Nephron (organoid): ENCODE measurements at regions not wholly inside any gene's neighbourhood (a gene's known extent, or its start where the extent isn't known, plus 50 kb on each side); places are given as distances from the start of the nearest gene placed in this dataset.
"Not testable (repeated sequence)": the region's sequence is repeated elsewhere in the genome, so short reads cannot be mapped to it uniquely, and the experiment has no call there.

Source experiments
- H3K27ac Mint-ChIP-seq, 3 experiments: 2 replicates each; pipeline ENCODE4 v1.8.0; 2020; ENCODE audit warnings: mixed read lengths in 3 of 3, mild to moderate bottlenecking in 2 of 3, moderate library complexity in 1 of 3
- H3K27me3 Mint-ChIP-seq: 2 replicates; pipeline ENCODE4 v1.8.0; 2021; ENCODE audit warnings: low read depth, mild to moderate bottlenecking, moderate library complexity, mixed read lengths
- H3K36me3 Mint-ChIP-seq: 2 replicates; pipeline ENCODE4 v1.8.0; 2020; ENCODE audit warnings: low read depth, mixed read lengths
- H3K4me1 Mint-ChIP-seq: 2 replicates; pipeline ENCODE4 v1.8.0; 2020; ENCODE audit warnings: mixed read lengths
- H3K4me3 Mint-ChIP-seq, 3 experiments: 2 replicates each; pipeline ENCODE4 v1.8.0; 2020; ENCODE audit warnings: mild to moderate bottlenecking in 3 of 3, mixed read lengths in 3 of 3, moderate library complexity in 2 of 3
- H3K9me3 Mint-ChIP-seq: 2 replicates; pipeline ENCODE4 v1.8.0; 2020; ENCODE audit warnings: mixed read lengths
- CTCF ChIP-seq, 3 experiments: fragments of 200-600 bp; sonication (generic); IDR thresholded peaks; one replicate each; pipeline ENCODE4 v1.5.0; 2021; ENCODE audit warnings: antibody characterized with exemption in 3 of 3; ENCODE audit not compliant: unreplicated experiment in 3 of 3

- no peak for TF ChIP-seq CTCF (IDR thresholded peaks at IDR 0.05; ENCODE audit: unreplicated experiment in 3 of 3)
- H3K36me3 Mint-ChIP-seq: no peaks in the 10 kb centered on the region
- H3K27me3 Mint-ChIP-seq: peaks cover 3% of the 10 kb centered on the region
- no peaks in the 10 kb centered on the region for H3K4me1 Mint-ChIP-seq
- H3K27ac Mint-ChIP-seq: no peak overlapping the region
- H3K4me3 Mint-ChIP-seq: no peak overlapping the region
- peaks cover 5% of the 10 kb centered on the region for H3K9me3 Mint-ChIP-seq
Observed at GRCh38 chr3:30538791-30539190, 67.6 kb upstream of the TGFBR2 start.

GRCh38 chr3:30539206-30539605, 67.2 kb upstream of the TGFBR2 start:
- no peaks in the 10 kb centered on the region for H3K4me1 Mint-ChIP-seq
- no peak overlapping the region for H3K27ac Mint-ChIP-seq
- peaks cover 3% of the 10 kb centered on the region for H3K27me3 Mint-ChIP-seq
- H3K4me3 Mint-ChIP-seq: no peak overlapping the region
- H3K9me3 Mint-ChIP-seq: peaks cover 5% of the 10 kb centered on the region
- TF ChIP-seq CTCF (IDR thresholded peaks at IDR 0.05; ENCODE audit: unreplicated experiment in 3 of 3): no peak
- no peaks in the 10 kb centered on the region for H3K36me3 Mint-ChIP-seq

- TF ChIP-seq CTCF (IDR thresholded peaks at IDR 0.05; ENCODE audit: unreplicated experiment in 3 of 3): no peak
- Mint-ChIP-seq H3K4me3 (no peak overlapping the region), H3K27me3 (peaks cover 3% of the 10 kb centered on the region), H3K27ac (no peak overlapping the region), H3K9me3 (peaks cover 5% of the 10 kb centered on the region), H3K36me3 (no peaks in the 10 kb centered on the region), H3K4me1 (no peaks in the 10 kb centered on the region)
Observed at GRCh38 chr3:30539772-30540171, 66.6 kb upstream of the TGFBR2 start.

GRCh38 chr3:30541156-30541555, 65.2 kb upstream of the TGFBR2 start:
- not testable (repeated sequence) for H3K27ac Mint-ChIP-seq, H3K4me1 Mint-ChIP-seq, H3K36me3 Mint-ChIP-seq, H3K27me3 Mint-ChIP-seq, H3K4me3 Mint-ChIP-seq, H3K9me3 Mint-ChIP-seq

GRCh38 chr3:30542897-30543296, 63.5 kb upstream of the TGFBR2 start:
- peaks cover 2% of the 10 kb centered on the region for H3K9me3 Mint-ChIP-seq
- no peaks in the 10 kb centered on the region for H3K4me1 Mint-ChIP-seq
- peaks cover 3% of the 10 kb centered on the region for H3K27me3 Mint-ChIP-seq
- no peak for TF ChIP-seq CTCF (IDR thresholded peaks at IDR 0.05; ENCODE audit: unreplicated experiment in 3 of 3)
- no peaks in the 10 kb centered on the region for H3K36me3 Mint-ChIP-seq
- no peak overlapping the region for H3K27ac Mint-ChIP-seq
- H3K4me3 Mint-ChIP-seq: no peak overlapping the region

GRCh38 chr3:30544812-30545211, 61.6 kb upstream of the TGFBR2 start:
- Mint-ChIP-seq H3K4me3 (no peak overlapping the region), H3K27me3 (peaks cover 3% of the 10 kb centered on the region), H3K27ac (no peak overlapping the region), H3K36me3 (no peaks in the 10 kb centered on the region), H3K4me1 (no peaks in the 10 kb centered on the region), H3K9me3 (peaks cover 2% of the 10 kb centered on the region)
- TF ChIP-seq CTCF (IDR thresholded peaks at IDR 0.05; ENCODE audit: unreplicated experiment in 3 of 3): no peak
